Ishikawa (cell line): ENCODE measurements at regions not wholly inside any gene's neighbourhood (a gene's known extent, or its start where the extent isn't known, plus 50 kb on each side); places are given as distances from the start of the nearest gene placed in this dataset.

Source experiments
- CEBPB ChIP-seq: IDR thresholded peaks from 2 replicates; pipeline ENCODE4 v1.6.1; 2012
- EGR1 ChIP-seq: IDR thresholded peaks from 2 replicates; pipeline ENCODE4 v1.6.1; 2012
- EP300 ChIP-seq: IDR thresholded peaks from 2 replicates; pipeline ENCODE4 v1.6.1; 2012; ENCODE audit warnings: borderline replicate concordance
- NFIC ChIP-seq: IDR thresholded peaks from 2 replicates; pipeline ENCODE4 v1.6.1; 2012
- RAD21 ChIP-seq: IDR thresholded peaks from 2 replicates; pipeline ENCODE4 v1.6.1; 2012; ENCODE audit warnings: low read depth
- TAF1 ChIP-seq: IDR thresholded peaks from 2 replicates; pipeline ENCODE4 v1.6.1; 2012; ENCODE audit warnings: low read depth, mild to moderate bottlenecking
- TCF12 ChIP-seq: IDR thresholded peaks from 2 replicates; pipeline ENCODE4 v1.6.1; 2012; ENCODE audit warnings: low read depth
- ZBTB7A ChIP-seq: IDR thresholded peaks from 2 replicates; pipeline ENCODE4 v1.6.1; 2012; ENCODE audit warnings: low read depth
- TF ChIP-seq, protein P1 (sequence below): IDR thresholded peaks from 2 replicates; pipeline ENCODE4 v1.6.1; 2012
- TF ChIP-seq, protein P2 (sequence below): IDR thresholded peaks from 2 replicates; pipeline ENCODE4 v1.6.1; 2012

DNA sequence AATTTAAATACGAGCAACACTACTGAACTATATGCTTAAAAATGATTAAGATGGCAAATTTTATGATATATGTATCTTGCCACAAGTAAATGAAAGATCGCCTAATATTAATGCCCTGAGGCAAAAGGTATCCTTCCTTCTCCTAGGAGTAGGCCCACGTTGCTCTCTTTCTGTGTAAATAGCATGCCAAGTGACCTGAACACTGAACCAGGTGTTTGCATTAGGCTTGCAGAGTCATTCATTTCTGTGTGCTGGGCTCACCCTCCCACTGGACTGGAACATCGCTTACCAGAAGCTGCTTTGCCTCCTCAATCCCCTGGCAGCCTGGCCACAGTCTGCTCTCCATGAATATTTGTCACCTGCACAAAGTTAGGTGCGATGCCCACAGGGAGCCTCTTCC lies 83.3 kb upstream of the TNFSF11 start:
- TF ChIP-seq, protein P1, sequence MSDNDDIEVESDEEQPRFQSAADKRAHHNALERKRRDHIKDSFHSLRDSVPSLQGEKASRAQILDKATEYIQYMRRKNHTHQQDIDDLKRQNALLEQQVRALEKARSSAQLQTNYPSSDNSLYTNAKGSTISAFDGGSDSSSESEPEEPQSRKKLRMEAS: no peak
- no peak for TF ChIP-seq RAD21
- no peak for TF ChIP-seq EP300
- no peak for TF ChIP-seq ZBTB7A
- no peak for TF ChIP-seq TAF1
- no peak for TF ChIP-seq CEBPB
- TF ChIP-seq EGR1: no peak
- TF ChIP-seq, protein P2, sequence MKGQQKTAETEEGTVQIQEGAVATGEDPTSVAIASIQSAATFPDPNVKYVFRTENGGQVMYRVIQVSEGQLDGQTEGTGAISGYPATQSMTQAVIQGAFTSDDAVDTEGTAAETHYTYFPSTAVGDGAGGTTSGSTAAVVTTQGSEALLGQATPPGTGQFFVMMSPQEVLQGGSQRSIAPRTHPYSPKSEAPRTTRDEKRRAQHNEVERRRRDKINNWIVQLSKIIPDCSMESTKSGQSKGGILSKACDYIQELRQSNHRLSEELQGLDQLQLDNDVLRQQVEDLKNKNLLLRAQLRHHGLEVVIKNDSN: no peak
- TF ChIP-seq TCF12: no peak
- no peak for TF ChIP-seq NFIC
